HG03354 (cell line): ENCODE measurements at regions not wholly inside any gene's neighbourhood (a gene's known extent, or its start where the extent isn't known, plus 50 kb on each side); places are given as distances from the start of the nearest gene placed in this dataset.
"Not testable (repeated sequence)": the region's sequence is repeated elsewhere in the genome, so short reads cannot be mapped to it uniquely, and the experiment has no call there.

Experiments
- ATAC-seq: cut with Tn5 transposase; IDR thresholded peaks from one replicate; pipeline ENCODE4 v1.9.1; 2021; ENCODE audit warnings: mild to moderate bottlenecking; ENCODE audit not compliant: unreplicated experiment, poor library complexity, severe bottlenecking

DNA sequence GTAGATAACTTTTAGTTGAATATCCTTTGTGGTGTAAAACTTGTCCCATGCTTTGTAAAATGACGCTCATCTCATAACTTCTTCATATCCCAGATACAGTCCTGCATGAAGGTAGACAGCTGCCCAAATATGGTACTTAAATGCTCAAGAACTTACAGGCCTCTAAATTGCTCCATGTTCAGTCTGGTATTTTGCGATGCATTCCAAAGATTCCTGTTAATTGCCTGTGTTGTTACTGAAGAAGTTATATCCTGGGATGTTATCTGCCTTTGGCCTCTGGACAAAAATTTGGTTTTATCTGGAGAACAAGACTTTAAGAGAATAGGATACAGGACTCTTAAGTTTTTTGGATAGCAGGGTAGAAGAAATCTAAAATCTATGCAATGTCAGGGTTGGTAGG, 473.0 kb downstream of the PCNX1 start:
- no peak for ATAC-seq

DNA sequence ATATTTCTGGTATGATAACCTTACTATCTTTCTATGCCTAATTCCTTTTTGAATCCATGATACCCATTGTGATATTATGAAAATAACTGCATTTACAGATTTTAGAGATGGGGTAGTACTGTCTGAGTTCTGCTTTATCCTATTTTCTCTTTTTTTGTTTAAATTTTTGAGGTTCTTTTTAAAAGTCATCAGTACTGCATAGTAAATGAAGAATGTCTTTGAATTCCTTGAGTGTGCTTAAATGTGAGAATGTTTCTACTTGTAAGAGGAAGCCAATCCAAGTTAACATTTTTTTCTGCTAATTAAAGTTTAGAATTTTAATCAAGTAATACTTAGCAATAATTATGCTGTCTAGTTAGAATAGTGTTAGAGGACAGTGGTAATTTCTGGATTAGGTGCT, 474.6 kb downstream of the PCNX1 start:
- ATAC-seq: no peak

DNA sequence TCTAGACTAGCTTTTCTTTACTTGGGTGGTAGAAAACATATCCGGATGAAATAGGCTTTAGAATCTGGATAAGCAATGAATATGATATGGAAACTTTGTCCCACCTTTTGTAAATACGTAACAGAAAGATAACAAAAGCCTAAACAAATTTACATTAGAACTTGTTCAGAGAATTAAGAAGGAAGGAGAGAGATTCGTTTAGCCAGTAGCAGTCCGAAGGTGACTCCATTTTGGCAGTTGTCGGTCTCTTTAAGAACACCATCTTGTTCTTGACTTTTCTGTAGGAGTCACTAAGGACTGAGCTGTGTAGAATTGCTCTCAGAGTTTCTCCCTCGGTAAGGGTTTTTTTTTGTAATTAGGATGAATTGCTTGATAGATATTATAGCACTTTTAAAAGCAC, 475.1 kb downstream of the PCNX1 start:
- no peak for ATAC-seq

DNA sequence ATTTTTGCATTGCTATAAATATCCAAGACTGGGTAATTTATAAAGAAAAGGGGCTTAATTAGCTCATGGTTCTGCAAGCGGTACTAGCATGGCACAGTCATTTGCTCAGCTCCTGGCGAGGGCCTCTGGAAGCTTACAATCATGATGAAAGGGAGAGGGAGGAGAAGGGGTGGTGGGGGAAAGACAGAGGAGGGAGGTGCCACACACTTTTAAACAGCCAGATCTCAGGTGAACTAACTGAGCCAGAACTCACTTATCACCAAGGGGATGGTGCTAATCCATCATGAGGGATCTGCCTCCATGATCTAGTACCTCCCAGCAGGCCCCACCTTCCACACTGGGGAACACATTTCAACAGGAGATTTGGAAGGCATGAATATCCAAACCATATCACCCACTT, 476.3 kb downstream of the PCNX1 start:
- ATAC-seq: no peak

GRCh38 chr14:71384007-71384845, 477.0 kb downstream of the PCNX1 start:
- no peak for ATAC-seq

GRCh38 chr14:71387753-71388152, 480.5 kb downstream of the PCNX1 start:
- no peak for ATAC-seq

- no peak for ATAC-seq
Observed at GRCh38 chr14:71388336-71388735, 481.1 kb downstream of the PCNX1 start.

- no peak for ATAC-seq
Observed at GRCh38 chr14:71388862-71389261, 481.6 kb downstream of the PCNX1 start.

GRCh38 chr14:71394386-71394785, 487.1 kb downstream of the PCNX1 start:
- ATAC-seq: no peak

GRCh38 chr14:71395151-71395604, 487.9 kb downstream of the PCNX1 start:
- ATAC-seq: no peak

DNA sequence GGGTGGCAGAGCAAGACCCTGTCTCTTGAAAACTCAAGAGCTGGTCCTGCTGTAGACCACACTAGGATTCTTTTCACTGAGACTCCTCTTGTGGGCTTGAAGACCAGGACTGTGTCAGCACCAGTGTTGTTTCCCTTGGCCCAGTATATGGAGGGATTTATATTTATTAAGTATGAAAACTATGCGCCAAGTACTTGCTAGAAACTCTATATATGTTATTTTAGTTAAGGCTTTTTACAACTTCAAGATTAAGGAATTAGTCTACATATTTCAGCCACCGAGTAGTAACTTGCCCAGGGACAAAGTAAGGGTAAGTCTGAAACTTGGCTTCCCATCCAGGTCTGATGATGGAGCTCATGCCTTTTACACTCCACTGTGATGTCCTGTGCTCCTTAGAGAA, 488.4 kb downstream of the PCNX1 start:
- ATAC-seq: no peak

DNA sequence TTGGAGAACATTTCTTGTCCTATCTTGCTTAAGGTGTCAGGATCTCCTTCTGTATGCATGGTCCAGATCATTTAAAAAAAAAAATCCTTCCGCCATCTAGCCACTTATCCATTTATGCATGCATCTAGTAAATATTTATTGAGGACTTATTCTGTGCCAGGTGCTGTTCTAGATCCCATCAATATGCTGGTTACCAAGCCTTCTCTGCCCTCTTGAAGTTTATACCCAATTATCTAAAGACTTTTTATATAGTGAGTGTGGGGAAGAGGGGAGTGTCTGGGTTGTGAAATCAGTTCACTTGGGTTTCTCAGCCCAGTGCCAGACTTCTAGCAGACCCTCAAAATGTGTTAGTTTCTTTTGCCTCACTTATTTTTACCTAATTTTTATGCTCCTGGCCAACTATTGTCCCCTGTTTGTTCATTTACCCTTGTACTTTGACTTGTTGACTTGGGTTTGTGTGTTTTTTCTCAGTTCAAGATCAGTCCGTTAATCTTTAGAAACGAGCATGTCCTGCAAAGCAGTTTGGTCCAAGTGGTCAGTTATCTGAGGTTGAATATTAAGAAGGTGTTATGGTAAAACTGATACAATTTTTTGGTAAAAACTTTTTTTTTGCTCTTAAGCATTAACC, 488.9 kb downstream of the PCNX1 start:
- ATAC-seq: no peak

DNA sequence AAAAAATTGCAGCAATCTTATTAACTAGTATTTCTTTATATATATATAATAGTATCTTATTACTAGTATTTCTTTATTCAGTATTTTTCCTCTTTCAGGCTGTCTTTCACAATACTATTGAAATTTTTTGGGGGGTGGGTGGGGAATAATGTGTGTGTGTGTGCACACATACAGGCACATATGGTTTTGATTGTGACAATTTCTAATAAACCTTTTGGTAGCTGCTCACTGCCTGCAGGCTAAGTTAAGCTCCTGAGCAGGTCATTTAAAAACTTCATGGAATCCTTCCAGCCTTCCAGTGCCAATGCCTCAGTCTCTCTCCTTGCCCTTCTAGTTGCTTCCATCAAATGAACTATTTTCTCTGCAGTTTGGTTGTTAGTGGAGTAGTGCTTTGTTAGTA, 490.1 kb downstream of the PCNX1 start:
- no peak for ATAC-seq

- peak; percentile 21 for ATAC-seq
Observed at GRCh38 chr14:71398450-71398849, 491.2 kb downstream of the PCNX1 start.

GRCh38 chr14:71399057-71399487, 491.8 kb downstream of the PCNX1 start:
- peak; percentile 83 for ATAC-seq

DNA sequence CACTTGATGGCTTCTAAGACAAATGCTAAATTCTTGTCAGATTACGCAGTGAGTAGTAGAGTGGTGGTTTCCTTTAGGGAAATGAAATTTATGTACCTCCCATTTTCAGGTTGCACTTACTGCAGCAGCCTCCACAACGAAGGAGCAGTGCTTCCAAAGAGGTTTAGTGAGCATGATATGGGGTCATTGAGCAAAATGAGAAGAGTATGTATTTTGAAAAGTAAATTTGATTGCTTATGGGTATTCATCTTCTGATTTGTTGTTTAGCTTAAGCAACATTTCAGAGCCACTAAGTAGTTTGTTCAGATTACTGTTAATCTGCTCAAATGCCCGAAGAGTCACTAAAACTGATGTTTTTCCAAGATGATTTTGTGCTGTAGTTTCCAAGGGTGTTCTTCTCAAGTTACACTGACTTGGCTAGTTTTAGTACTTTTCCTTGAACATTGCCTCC, 493.6 kb downstream of the PCNX1 start:
- no peak for ATAC-seq

- ATAC-seq: not testable (repeated sequence)
Observed at GRCh38 chr14:71402415-71402814, 495.2 kb downstream of the PCNX1 start.

DNA sequence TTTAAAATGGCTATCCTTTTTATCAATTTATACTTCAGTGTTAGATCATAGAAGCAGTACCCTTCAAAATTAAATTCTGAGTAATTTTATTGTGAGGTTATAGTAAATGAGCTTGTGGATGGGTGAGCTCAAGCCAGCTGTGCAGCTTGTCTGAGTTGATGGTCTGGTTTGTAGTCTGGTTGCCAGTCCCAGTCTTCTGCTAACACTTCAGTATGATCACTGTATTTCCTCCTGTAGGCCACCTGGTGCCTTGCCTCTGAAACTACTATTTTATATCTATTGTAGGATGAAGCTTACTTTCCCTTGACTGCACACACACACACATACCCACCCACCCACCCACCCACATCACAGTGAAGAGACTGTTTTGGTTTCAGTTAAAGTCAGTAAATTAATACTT, 496.4 kb downstream of the PCNX1 start:
- ATAC-seq: peak; percentile 53

DNA sequence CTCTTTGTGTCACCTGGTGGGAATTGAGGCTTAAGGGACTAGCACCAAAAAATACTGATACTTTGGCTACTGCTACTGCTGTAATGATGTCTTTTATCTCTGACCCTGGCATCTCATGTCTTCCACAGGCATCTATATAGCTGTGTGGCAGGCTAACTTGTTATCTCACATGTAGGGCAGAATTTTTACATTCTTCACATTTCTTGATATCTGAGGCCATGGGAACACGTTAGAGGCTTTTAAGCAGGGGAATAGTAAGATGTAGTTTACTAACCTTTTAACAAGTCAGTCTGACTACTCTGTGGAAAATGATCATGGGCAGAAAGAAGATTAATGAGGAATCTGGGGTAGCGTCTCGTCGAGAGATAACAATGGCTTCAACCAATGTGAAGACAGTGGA, 498.4 kb downstream of the PCNX1 start:
- no peak for ATAC-seq

DNA sequence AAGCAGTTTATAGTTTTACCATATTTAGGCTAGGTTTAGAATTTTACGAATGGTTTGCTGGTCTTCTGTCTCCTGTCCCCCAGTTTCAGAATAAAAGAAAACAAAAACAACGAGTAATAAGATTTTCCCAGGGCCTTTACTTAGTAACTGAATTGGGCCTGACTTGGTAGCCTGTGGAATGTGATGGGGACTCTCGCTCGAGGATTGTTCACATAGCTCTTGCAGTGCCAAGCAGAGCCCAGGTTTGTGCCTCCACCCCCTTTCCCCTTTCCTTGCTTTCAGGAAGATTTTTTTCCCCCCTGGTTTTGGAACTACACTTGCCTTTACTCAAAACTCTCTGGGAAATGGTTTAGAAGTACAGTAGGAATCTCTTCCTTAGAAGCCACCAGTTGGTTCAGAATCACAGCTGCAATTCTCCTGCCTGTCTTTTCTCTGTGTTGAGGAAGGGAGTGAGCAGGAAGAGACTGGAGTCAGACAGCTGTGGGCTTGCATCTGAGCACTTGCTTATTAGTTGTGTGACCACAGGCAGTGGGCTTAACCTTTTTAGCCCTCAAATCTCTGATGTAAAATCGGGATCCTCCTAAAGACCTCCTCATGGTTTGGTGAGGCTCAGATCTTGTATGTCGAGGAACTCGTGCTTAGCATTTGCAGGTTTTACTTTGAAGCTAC, 501.2 kb downstream of the PCNX1 start:
- ATAC-seq: no peak
